Osteocyte (in vitro differentiated cells): ENCODE measurements at regions not wholly inside any gene's neighbourhood (a gene's known extent, or its start where the extent isn't known, plus 50 kb on each side); places are given as distances from the start of the nearest gene placed in this dataset.
"Not testable (repeated sequence)": the region's sequence is repeated elsewhere in the genome, so short reads cannot be mapped to it uniquely, and the experiment has no call there.

Experiments used
- DNase-seq: peaks from one replicate; pipeline ENCODE4 v3.0.0; 2021; ENCODE audit warnings: mixed read lengths; ENCODE audit not compliant: unreplicated experiment; ENCODE audit errors: extremely low spot score
- H3K27ac Mint-ChIP-seq: one replicate; pipeline ENCODE4 v1.8.0; 2021; ENCODE audit warnings: mild to moderate bottlenecking, mixed read lengths; ENCODE audit not compliant: unreplicated experiment
- H3K27me3 Mint-ChIP-seq: one replicate; pipeline ENCODE4 v1.8.0; 2021; ENCODE audit warnings: mixed read lengths; ENCODE audit not compliant: unreplicated experiment
- H3K36me3 Mint-ChIP-seq: one replicate; pipeline ENCODE4 v1.8.0; 2021; ENCODE audit warnings: mixed read lengths; ENCODE audit not compliant: unreplicated experiment
- H3K4me1 Mint-ChIP-seq: one replicate; pipeline ENCODE4 v1.8.0; 2021; ENCODE audit warnings: mixed read lengths; ENCODE audit not compliant: unreplicated experiment
- H3K4me3 Mint-ChIP-seq: one replicate; pipeline ENCODE4 v1.8.0; 2021; ENCODE audit warnings: mild to moderate bottlenecking, moderate library complexity, mixed read lengths; ENCODE audit not compliant: unreplicated experiment
- H3K9me3 Mint-ChIP-seq: one replicate; pipeline ENCODE4 v1.8.0; 2021; ENCODE audit warnings: mixed read lengths; ENCODE audit not compliant: unreplicated experiment
- TF ChIP-seq, protein P1 (sequence below): fragments of 200-600 bp; sonication (generic); IDR thresholded peaks from 2 replicates; pipeline ENCODE4 v1.5.0; 2021; ENCODE audit warnings: antibody characterized with exemption, mild to moderate bottlenecking, moderate library complexity

DNA sequence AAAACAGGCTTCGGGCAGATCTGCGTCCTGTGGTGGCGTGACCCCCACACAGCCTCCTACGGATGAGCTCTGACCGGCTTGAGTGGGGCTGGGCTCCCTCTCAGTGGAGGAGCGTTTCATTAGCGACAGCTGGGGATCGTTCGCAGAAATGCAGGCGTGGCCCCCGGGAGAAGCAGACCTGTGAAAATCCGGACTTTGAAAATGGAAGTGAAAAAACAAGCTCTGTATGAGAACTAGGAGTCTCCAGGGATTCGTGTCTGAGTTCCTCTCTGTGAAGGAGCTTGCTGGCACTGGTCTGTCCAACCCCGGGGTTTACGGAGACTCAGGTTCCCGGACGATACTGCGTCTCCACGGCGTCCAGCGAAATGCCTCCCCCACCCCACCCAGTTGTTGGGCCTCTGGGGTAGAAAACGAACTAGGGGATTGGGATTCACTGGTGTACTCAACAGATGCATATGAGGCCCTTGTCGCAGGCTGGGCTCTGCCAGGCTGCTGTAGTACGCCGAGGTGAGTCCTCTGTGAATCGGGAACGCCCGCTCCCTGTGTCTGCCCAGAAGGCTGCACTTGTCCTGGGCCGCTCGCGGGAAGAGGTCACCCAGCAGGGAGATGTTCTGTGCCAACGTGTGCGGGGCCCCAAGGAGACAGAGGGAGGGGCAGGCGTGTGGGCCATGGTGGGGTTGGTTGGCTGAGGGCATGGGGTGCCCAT lies 119.7 kb upstream of the ZNF469 start:
- peaks cover 37% of the 10 kb centered on the region for H3K4me1 Mint-ChIP-seq
- H3K27me3 Mint-ChIP-seq, H3K36me3 Mint-ChIP-seq, H3K9me3 Mint-ChIP-seq, H3K4me3 Mint-ChIP-seq, DNase-seq: not testable (repeated sequence)
- peak overlapping the region; percentile 31 for H3K27ac Mint-ChIP-seq

DNA sequence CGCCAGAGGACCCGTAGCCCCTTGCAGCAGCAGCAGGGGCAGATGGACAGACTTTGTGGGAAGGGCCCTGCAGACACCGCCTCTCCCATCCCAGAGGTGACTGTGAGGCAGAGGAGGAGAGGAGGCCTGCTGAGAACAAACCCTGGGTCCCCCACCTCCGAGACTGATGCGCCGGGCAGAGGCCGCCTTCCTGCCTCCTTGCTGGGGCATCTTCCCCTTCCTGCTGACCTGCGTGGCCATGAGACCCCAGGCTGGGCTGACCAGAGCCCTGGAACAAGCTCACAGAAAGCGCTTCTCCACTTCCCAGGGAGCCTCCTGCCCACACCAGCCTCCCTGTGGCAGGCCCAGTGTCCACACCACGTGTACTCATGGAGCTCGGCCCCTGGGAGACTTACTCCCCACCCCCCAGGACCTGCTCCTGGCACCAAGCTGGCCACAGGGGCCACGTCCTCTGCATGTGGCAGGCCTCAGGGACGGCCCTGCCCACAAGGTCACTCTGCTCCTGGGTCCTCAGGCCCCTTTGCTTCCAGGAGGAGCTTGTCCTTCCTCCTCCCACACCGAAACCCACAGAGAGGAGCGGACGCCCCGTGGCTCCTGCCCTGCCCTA lies 119.0 kb upstream of the ZNF469 start:
- not testable (repeated sequence) for H3K36me3 Mint-ChIP-seq, H3K27ac Mint-ChIP-seq, DNase-seq, H3K4me3 Mint-ChIP-seq, H3K9me3 Mint-ChIP-seq, H3K27me3 Mint-ChIP-seq
- peaks cover 33% of the 10 kb centered on the region for H3K4me1 Mint-ChIP-seq

DNA sequence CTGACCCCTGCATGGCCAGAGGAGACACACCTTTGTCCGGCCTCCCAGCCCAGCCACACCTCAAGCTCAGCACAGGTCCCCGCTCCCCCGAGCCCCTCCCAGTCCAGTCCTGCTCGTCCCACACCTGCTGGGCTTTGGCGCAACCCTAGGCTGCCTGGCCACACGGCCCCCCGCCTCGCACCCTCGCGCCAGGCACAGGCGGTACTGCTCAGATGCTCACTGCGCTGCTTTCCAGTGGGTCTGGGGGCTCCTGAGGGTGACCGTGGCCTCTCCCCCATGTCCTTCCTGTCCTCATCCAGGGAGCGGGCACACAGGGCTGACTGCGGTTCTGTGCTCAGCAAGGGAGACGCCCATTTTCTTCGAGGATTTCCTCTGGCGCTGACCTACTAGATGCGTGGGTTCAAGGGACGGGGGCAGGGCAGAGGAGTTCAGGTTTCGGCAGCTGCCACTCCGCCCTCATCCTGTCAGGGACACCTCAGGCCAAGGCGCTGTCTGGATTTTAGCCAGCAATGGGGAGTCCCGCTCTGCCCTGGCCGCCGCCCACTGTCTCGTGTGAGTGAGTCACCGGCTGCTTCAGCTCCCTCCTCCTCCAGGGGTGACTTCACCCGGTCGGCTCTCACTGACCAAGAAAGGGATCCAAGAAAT lies 118.0 kb upstream of the ZNF469 start:
- H3K36me3 Mint-ChIP-seq: no peaks in the 10 kb centered on the region
- H3K4me1 Mint-ChIP-seq: peaks cover 27% of the 10 kb centered on the region
- DNase-seq: peak; percentile 96
- no peaks in the 10 kb centered on the region for H3K27me3 Mint-ChIP-seq
- TF ChIP-seq, protein P1, sequence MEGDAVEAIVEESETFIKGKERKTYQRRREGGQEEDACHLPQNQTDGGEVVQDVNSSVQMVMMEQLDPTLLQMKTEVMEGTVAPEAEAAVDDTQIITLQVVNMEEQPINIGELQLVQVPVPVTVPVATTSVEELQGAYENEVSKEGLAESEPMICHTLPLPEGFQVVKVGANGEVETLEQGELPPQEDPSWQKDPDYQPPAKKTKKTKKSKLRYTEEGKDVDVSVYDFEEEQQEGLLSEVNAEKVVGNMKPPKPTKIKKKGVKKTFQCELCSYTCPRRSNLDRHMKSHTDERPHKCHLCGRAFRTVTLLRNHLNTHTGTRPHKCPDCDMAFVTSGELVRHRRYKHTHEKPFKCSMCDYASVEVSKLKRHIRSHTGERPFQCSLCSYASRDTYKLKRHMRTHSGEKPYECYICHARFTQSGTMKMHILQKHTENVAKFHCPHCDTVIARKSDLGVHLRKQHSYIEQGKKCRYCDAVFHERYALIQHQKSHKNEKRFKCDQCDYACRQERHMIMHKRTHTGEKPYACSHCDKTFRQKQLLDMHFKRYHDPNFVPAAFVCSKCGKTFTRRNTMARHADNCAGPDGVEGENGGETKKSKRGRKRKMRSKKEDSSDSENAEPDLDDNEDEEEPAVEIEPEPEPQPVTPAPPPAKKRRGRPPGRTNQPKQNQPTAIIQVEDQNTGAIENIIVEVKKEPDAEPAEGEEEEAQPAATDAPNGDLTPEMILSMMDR: no peak
- H3K4me3 Mint-ChIP-seq: no peak overlapping the region
- no peaks in the 10 kb centered on the region for H3K9me3 Mint-ChIP-seq
- peak overlapping the region; percentile 69 for H3K27ac Mint-ChIP-seq

DNA sequence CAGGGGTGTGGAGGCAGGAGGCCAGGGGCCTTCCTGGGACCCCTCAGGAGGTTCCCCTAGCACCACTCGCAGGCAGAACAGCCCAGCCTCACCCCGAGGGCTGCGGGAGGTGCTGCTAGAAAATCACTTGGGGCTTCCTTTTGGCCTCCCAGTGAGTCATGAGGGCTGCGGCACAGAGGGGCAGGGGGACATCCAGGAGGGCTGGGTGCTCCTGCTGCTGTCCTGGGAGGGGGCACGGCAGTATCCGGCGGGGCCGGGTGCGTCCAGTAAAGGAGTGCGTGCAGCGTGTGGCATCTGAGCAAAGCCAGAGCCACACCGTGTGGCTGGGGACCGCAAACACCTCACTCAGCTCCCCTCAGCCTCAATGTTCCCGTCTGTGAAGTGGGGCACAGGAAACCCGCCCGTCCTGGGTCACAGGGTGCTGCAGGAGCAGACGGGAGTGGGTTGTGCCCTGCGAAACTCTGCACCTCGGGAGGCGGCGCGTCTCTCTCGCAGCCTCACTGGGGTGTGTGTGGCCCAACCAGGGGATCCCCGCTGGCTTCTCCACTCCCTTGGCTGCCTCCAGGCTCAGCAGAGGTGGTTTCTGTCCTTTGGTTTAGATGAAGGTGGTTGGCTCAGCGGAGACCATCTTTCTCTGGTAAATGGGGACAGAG lies 117.3 kb upstream of the ZNF469 start:
- not testable (repeated sequence) for H3K36me3 Mint-ChIP-seq, H3K9me3 Mint-ChIP-seq, DNase-seq, H3K27me3 Mint-ChIP-seq, H3K4me3 Mint-ChIP-seq
- Mint-ChIP-seq H3K4me1 (peaks cover 27% of the 10 kb centered on the region), H3K27ac (peak overlapping the region; percentile 69)

DNA sequence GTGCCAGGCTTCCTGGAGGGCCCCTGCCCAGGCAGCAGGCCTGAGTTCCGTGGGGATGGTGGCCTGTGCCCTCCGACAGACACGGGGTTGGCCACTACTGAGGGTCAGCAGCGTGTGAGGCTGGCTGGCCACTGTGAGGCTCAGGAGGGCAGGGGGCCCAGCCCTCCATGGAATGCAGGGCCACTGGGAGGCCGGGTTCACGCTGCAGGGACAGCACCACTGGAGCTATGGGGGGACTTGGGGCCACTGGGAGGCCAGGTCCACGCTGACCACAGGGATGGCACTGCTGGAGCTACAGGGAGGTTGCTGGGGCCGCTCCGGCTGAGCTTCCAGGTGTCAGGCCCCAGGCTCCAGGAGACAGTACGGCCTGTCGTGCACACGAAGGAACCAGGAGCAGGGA lies 116.7 kb upstream of the ZNF469 start:
- H3K27me3 Mint-ChIP-seq, H3K27ac Mint-ChIP-seq, H3K36me3 Mint-ChIP-seq, DNase-seq, H3K4me3 Mint-ChIP-seq, H3K9me3 Mint-ChIP-seq: not testable (repeated sequence)
- peaks cover 29% of the 10 kb centered on the region for H3K4me1 Mint-ChIP-seq

DNA sequence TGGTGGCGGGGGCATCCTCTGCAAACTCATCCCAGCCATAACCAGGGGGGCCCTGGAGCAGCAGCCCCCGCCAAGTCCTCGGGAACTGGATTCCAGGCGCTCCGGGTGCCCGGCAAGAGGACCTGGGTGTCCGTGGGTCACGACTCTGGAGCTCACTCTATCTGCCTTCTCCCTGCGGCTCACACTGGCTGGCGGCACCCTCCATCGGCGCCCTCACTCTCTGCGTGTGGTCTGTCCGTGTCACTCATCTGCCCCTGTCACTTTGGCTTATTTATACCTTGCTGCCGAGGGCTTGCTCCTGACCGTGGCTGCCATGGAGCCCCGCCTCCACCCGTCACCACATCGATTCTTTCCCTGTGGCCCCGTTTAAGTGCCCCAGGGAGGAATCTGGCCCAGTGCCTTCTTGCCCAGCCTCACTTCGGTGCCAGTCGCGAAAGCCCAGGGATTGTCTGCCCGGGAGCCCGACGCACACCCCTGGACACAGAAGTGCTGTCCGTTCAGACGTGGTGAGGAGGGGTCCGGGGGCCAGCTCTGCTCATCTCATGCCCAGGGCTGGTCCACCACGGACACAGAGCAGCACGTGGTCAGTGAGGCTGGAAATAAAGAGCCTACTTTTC lies 115.7 kb upstream of the ZNF469 start:
- not testable (repeated sequence) for H3K36me3 Mint-ChIP-seq, H3K27ac Mint-ChIP-seq, H3K4me3 Mint-ChIP-seq, H3K9me3 Mint-ChIP-seq, DNase-seq, H3K27me3 Mint-ChIP-seq
- peaks cover 26% of the 10 kb centered on the region for H3K4me1 Mint-ChIP-seq

DNA sequence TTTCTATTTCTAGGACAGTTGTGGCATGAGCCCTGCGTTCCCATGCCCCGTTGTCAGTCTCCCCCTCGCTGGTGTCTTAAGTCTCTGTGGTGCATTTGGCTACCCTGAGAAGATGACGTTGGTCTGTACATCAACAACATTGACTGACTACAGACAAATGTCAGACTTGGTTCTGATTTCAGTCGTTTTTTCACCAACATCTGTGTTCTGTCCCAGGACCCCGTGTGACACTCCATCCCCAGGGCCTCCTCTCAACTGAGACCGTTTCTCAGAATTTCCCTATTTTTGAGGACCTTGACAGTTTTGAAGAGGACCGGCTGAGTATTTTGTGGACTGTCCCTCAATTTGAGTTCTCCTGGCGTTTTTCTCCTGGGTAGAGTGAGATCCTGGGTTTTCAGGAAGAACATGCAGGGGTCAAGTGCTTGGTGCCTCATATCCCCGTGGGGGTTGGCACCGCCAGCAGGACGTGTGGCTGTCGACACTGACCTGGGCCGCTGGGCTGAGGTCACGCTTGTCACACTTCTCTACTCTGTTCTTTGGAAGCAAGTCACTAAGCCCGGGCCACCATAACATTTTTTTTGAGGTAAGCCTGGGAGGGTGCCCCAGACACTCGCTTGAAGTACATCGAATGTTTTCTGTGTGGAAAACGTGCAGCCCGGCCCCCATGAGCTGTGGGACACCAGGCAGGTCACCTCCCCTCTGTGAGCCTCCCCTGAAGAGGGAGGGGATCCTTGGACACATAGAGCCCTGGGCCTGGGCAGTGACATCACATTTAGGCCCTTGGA lies 114.4 kb upstream of the ZNF469 start:
- not testable (repeated sequence) for H3K9me3 Mint-ChIP-seq, H3K27me3 Mint-ChIP-seq, H3K4me3 Mint-ChIP-seq, H3K27ac Mint-ChIP-seq, DNase-seq, H3K36me3 Mint-ChIP-seq
- peaks cover 17% of the 10 kb centered on the region for H3K4me1 Mint-ChIP-seq

DNA sequence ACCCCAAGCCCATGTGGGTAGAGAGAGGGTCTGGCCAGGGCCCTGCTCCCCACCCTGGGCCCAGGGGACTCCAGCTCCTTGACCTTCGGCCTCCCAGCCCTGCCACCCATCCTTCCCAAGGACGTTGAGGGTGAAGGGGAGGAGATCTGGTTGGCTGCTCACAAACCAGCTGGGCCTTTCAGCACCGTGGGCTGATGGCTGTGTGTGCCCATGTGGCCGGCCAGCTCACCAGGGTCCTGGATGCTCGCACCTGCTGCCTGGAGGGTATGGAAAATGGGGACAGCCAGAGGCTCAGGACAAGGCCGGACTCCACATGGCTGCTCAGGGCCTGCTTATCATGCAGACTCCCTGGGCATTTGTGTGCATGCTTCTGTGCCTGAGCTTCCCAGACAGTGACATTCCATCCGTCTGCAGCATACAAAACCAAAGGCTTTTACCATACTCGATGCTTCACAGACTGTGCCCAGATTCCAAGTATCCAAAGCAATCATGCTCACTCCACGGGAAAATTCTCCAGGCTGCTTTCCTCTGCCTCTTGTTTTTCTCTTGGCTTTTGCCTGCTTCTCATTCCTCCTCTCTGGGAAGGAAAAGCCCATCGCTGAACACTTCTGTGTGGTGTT lies 112.5 kb upstream of the ZNF469 start:
- H3K4me1 Mint-ChIP-seq: peaks cover 17% of the 10 kb centered on the region
- H3K27me3 Mint-ChIP-seq, H3K4me3 Mint-ChIP-seq, H3K27ac Mint-ChIP-seq, H3K36me3 Mint-ChIP-seq, H3K9me3 Mint-ChIP-seq, DNase-seq: not testable (repeated sequence)

DNA sequence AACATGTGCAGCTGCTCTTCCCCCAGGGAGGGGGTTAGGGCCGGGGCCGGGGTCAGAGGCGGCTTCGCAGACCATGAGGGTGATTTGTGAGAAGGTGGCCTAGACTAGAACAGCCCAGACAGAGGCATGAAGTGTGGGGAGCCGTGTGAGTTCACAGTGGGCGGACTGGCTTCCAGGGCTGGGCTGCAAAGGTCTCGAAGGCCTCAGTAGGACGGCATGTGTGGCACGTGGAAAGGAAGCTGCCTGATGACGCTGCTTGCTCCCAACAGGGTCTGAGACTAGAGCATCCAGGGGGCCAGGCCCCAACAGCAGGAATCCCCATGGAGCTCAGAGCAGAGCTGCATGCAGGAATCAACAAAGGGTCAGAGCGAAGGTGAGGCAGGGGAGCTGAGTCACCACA lies 111.5 kb upstream of the ZNF469 start:
- not testable (repeated sequence) for DNase-seq, H3K27ac Mint-ChIP-seq, H3K9me3 Mint-ChIP-seq, H3K36me3 Mint-ChIP-seq, H3K27me3 Mint-ChIP-seq, H3K4me3 Mint-ChIP-seq
- H3K4me1 Mint-ChIP-seq: peaks cover 14% of the 10 kb centered on the region

DNA sequence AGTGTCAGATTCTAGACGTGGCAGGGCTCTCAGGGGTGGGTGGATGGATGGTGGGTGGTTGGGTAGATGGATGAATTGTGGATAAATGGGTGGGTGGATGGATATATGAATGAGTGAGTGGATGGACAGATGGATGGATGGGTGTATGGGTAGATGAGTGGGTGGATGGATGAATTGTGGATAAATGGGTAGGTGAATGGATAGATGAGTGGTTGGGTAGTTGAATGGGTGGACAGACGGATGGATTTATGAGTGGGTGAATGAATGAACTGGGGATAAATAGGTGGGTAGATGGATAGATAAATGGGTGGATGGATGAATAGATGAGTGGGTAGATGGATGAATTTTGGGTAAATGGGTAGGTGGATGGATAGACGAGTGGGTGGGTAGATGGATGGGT lies 111.0 kb upstream of the ZNF469 start:
- H3K4me1 Mint-ChIP-seq: peaks cover 12% of the 10 kb centered on the region
- not testable (repeated sequence) for H3K4me3 Mint-ChIP-seq, DNase-seq, H3K9me3 Mint-ChIP-seq, H3K27ac Mint-ChIP-seq, H3K36me3 Mint-ChIP-seq, H3K27me3 Mint-ChIP-seq
